Ascending aorta (tissue), 2 donors: ENCODE measurements at regions not wholly inside any gene's neighbourhood (a gene's known extent, or its start where the extent isn't known, plus 50 kb on each side); places are given as distances from the start of the nearest gene placed in this dataset.
"Not testable (repeated sequence)": the region's sequence is repeated elsewhere in the genome, so short reads cannot be mapped to it uniquely, and the experiment has no call there.

Experiments used
- DNase-seq, 2 donors: peaks; one replicate each; pipeline ENCODE4 v3.0.0-alpha.2; 2019; ENCODE audit warnings: low spot score in 2 of 2
- H3K27ac ChIP-seq, 2 donors: fragments of 200-600 bp; sonication (generic); one replicate each; pipeline ENCODE4 v1.5.1; 2016 to 2017; ENCODE audit warnings: mild to moderate bottlenecking in 1 of 2
- H3K27me3 ChIP-seq: fragments of 200-600 bp; sonication (generic); one replicate; pipeline ENCODE4 v1.5.1; 2017
- H3K36me3 ChIP-seq, 2 donors: fragments of 200-600 bp; sonication (generic); one replicate each; pipeline ENCODE4 v1.5.1; 2016
- H3K4me1 ChIP-seq, 2 donors: fragments of 200-600 bp; sonication (generic); one replicate each; pipeline ENCODE4 v1.5.1; 2016 to 2017; ENCODE audit warnings: mild to moderate bottlenecking in 1 of 2
- H3K4me3 ChIP-seq, 2 donors: fragments of 200-600 bp; sonication (generic); one replicate each; pipeline ENCODE4 v1.5.1; 2016 to 2017; ENCODE audit warnings: mild to moderate bottlenecking in 1 of 2
- H3K9me3 ChIP-seq, 2 donors: fragments of 200-600 bp; sonication (generic); one replicate each; pipeline ENCODE4 v1.5.1; 2016
- intact Hi-C: fragments of 100-400 bp; cut with DNase I; formaldehyde crosslinking; loops from one replicate; pipeline ENCODE4 v1.15.1; 2023
- TF ChIP-seq, protein P1 (sequence below), 3 experiments: fragments of 200-600 bp in 2 of 3; fragments of 450-650 bp in 1 of 3; sonication (generic) in 2 of 3; IDR thresholded peaks; one replicate each; pipeline ENCODE4 v1.5.1; 2016 to 2019; ENCODE audit warnings: antibody characterized with exemption in 3 of 3, mild to moderate bottlenecking in 1 of 3, moderate library complexity in 1 of 3

DNA sequence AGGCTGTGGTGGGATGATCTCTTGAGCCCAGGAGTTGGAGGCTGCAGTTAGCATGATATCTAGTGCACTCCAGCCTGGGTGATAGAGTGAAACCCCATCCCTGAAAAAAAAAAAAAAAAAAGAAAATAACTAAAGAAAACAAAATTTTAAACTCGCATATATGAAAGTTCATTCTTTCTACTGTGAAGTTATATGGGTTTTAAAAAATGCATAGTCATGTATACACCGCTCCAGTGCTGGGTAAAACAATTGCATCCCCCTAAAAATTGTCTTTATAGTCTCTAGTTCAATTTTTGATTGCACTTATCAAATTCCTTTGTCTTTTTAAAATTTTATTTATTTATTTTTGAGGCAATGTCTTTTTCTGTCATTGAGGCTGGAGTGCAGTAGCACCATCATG lies 65.0 kb upstream of the ACYP2 start:
- no peak overlapping the region for H3K4me3 ChIP-seq
- peaks cover 0 to 17% of the 10 kb centered on the region in 2 donors for H3K36me3 ChIP-seq
- H3K27me3 ChIP-seq = no peaks in the 10 kb centered on the region
- no peaks in the 10 kb centered on the region for H3K9me3 ChIP-seq
- peak overlapping the region; percentile 16 to 17 for H3K27ac ChIP-seq
- DNase-seq = no peak
- intact Hi-C loops = no loop called here
- TF ChIP-seq, protein P1, sequence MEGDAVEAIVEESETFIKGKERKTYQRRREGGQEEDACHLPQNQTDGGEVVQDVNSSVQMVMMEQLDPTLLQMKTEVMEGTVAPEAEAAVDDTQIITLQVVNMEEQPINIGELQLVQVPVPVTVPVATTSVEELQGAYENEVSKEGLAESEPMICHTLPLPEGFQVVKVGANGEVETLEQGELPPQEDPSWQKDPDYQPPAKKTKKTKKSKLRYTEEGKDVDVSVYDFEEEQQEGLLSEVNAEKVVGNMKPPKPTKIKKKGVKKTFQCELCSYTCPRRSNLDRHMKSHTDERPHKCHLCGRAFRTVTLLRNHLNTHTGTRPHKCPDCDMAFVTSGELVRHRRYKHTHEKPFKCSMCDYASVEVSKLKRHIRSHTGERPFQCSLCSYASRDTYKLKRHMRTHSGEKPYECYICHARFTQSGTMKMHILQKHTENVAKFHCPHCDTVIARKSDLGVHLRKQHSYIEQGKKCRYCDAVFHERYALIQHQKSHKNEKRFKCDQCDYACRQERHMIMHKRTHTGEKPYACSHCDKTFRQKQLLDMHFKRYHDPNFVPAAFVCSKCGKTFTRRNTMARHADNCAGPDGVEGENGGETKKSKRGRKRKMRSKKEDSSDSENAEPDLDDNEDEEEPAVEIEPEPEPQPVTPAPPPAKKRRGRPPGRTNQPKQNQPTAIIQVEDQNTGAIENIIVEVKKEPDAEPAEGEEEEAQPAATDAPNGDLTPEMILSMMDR (IDR thresholded peaks at IDR 0.05) = no peak
- peaks cover 0 to 21% of the 10 kb centered on the region in 2 donors for H3K4me1 ChIP-seq

DNA sequence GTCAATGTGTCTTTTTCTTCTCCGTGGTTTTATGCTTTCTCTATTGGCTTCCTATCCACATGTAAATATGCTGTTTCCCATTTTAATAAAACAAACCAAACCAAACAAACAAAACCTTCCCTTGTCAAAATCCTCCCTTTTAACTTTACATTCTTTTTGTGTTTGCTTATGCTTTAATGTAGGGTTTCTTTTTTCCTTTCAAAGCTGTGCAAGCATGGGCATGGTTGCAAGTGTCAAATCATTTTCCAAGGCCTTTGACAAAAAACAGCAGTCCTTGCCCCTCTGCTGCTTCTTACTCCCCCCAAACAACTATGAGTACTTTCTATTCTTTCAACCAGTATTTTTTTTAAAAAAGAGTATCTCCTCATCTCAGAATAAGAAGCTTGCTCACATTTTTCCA lies 66.0 kb upstream of the ACYP2 start:
- Histone ChIP-seq H3K4me3 (no peak overlapping the region), H3K27ac (peak overlapping the region; percentile 16 to 17), H3K36me3 (peaks cover 0 to 17% of the 10 kb centered on the region in 2 donors), H3K27me3 (no peaks in the 10 kb centered on the region), H3K9me3 (no peaks in the 10 kb centered on the region), H3K4me1 (peaks cover 0 to 15% of the 10 kb centered on the region in 2 donors)
- intact Hi-C loops = no loop called here
- DNase-seq = no peak
- TF ChIP-seq, protein P1 (IDR thresholded peaks at IDR 0.05) = no peak

DNA sequence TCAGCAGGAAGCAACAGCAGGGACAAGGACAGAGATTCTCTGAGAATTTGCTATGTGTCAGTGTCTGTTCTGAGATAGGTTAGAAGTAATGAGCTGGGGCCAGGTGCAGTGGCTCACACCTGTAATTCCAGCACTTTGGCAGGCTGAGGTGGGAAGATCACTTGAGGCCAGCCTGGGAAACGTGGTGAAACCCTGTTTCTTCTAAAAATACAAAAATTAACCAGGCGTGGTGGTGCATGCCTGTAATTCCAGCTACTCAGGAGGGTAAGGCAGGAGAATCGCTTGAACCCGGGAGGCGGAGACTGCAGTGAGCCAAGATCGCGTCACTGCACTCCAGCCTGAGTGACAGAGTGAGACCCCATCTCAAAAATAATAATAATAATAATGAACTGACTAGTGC lies 66.5 kb upstream of the ACYP2 start:
- H3K27me3 ChIP-seq, H3K9me3 ChIP-seq, DNase-seq, H3K4me3 ChIP-seq, intact Hi-C loops, H3K27ac ChIP-seq: not testable (repeated sequence)
- peaks cover 0 to 17% of the 10 kb centered on the region in 2 donors for H3K36me3 ChIP-seq
- peaks cover 0 to 10% of the 10 kb centered on the region in 2 donors for H3K4me1 ChIP-seq

DNA sequence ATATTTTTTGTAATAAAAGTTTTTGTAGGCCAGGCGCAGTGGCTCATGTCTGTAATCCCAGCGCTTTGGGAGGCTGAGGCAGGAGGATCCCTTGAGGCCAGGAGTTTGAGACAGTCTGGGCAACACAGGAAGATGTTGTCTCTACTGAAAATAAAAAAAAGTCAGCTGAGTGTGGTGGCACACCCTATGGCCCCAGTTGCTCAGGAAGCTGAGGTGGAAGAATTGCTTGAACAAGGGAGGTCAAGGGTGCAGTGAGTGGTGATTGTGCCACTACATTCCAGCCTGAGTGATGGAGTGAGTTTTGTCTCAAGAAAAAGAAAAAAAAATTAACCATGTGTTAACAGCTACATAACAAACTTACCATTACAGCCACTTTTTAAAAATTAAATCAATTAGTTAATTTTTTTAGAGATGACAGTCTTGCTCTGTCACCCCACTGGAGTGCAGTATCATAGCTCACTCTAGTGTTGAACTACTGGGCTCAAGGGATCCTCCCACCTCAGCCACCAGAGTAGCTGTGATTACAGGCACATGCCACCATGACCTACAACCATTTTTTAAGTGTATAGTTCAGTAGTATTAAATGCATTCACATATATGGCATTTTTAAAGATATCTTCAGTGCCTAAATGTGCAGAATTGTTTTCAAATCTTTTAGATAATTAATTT lies 67.2 kb upstream of the ACYP2 start:
- TF ChIP-seq, protein P1 (IDR thresholded peaks at IDR 0.05) = no peak
- no peak overlapping the region for H3K4me3 ChIP-seq
- peaks cover 0 to 17% of the 10 kb centered on the region in 2 donors for H3K36me3 ChIP-seq
- peaks cover 0 to 16% of the 10 kb centered on the region in 2 donors for H3K4me1 ChIP-seq
- no peaks in the 10 kb centered on the region for H3K27me3 ChIP-seq
- no peak for DNase-seq
- intact Hi-C loops = no loop called here
- no peaks in the 10 kb centered on the region for H3K9me3 ChIP-seq
- no peak overlapping the region for H3K27ac ChIP-seq

DNA sequence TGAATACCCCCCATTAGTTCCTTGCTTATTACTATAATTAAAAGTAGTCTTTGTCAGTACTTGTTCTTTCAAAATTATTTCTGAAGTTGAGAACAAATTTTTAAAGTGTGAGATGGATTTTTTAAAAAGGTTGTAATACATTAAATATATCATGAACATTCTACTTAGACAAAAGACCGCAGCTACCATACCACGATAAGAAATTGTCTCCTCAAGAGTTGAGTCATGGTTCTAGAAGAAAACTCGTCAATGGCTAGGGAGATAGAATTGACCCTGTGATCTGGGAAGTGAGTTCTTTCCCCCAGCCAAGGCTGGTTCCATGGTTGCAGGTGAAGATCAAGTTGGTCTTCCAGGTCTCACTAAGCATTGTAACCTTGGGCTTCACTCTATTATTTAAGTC lies 67.8 kb upstream of the ACYP2 start:
- Histone ChIP-seq H3K27ac (no peak overlapping the region), H3K4me1 (peaks cover 0 to 22% of the 10 kb centered on the region in 2 donors), H3K4me3 (no peak overlapping the region), H3K36me3 (peaks cover 0 to 13% of the 10 kb centered on the region in 2 donors), H3K9me3 (no peaks in the 10 kb centered on the region), H3K27me3 (no peaks in the 10 kb centered on the region)
- no peak for DNase-seq
- intact Hi-C loops = no loop called here
- TF ChIP-seq, protein P1 (IDR thresholded peaks at IDR 0.05) = no peak

DNA sequence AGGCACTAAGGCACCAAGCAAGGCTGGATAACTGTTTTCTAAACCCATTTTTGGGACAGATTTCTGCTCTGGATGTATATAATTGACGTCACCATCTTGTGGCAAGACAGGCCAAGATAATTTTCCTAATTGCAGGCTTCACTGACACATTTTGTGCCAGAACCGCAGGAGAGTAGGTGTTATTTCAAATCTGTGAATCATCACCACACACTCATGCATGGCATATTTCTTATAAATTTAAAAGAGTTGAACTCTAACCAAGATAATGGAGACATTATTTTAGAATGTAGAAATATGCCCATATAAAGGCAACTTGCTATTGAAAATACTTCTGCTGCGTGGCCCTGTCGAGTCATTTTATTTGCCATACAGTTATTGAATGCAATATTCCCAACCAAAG lies 68.3 kb upstream of the ACYP2 start:
- Histone ChIP-seq H3K27me3 (no peaks in the 10 kb centered on the region), H3K4me1 (peaks cover 0 to 25% of the 10 kb centered on the region in 2 donors), H3K9me3 (no peaks in the 10 kb centered on the region), H3K36me3 (peaks cover 0 to 8% of the 10 kb centered on the region in 2 donors), H3K4me3 (no peak overlapping the region), H3K27ac (no peak overlapping the region)
- DNase-seq = no peak
- intact Hi-C loops = no loop called here
- TF ChIP-seq, protein P1 (IDR thresholded peaks at IDR 0.05) = no peak
